Neural crest cell (in vitro differentiated cells): ENCODE measurements at regions not wholly inside any gene's neighbourhood (a gene's known extent, or its start where the extent isn't known, plus 50 kb on each side); places are given as distances from the start of the nearest gene placed in this dataset.
"Not testable (repeated sequence)": the region's sequence is repeated elsewhere in the genome, so short reads cannot be mapped to it uniquely, and the experiment has no call there.

Experiments used
- DNase-seq: peaks from one replicate; pipeline ENCODE4 v3.0.0; 2021; ENCODE audit warnings: low read depth, mixed read lengths, low spot score
- H3K27ac Mint-ChIP-seq: one replicate; pipeline ENCODE4 v1.8.0; 2021; ENCODE audit warnings: mild to moderate bottlenecking, mixed read lengths; ENCODE audit not compliant: unreplicated experiment
- H3K27me3 Mint-ChIP-seq: 2 replicates; pipeline ENCODE4 v1.8.0; 2021; ENCODE audit warnings: low read depth, mild to moderate bottlenecking, mixed read lengths
- H3K36me3 Mint-ChIP-seq: 2 replicates; pipeline ENCODE4 v1.8.0; 2021; ENCODE audit warnings: low read depth, mild to moderate bottlenecking, mixed read lengths
- H3K4me1 Mint-ChIP-seq: 2 replicates; pipeline ENCODE4 v1.8.0; 2021; ENCODE audit warnings: mixed read lengths
- H3K4me3 Mint-ChIP-seq: one replicate; pipeline ENCODE4 v1.8.0; 2021; ENCODE audit warnings: mild to moderate bottlenecking, mixed read lengths
- H3K9me3 Mint-ChIP-seq: 2 replicates; pipeline ENCODE4 v1.8.0; 2021; ENCODE audit warnings: mixed read lengths
- TF ChIP-seq, protein P1 (sequence below): fragments of 200-600 bp; sonication (generic); conservative IDR thresholded peaks from 2 replicates; pipeline ENCODE4 v1.5.0; 2021; ENCODE audit warnings: antibody characterized with exemption, mild to moderate bottlenecking

- H3K36me3 Mint-ChIP-seq = no peaks in the 10 kb centered on the region
- TF ChIP-seq, protein P1, sequence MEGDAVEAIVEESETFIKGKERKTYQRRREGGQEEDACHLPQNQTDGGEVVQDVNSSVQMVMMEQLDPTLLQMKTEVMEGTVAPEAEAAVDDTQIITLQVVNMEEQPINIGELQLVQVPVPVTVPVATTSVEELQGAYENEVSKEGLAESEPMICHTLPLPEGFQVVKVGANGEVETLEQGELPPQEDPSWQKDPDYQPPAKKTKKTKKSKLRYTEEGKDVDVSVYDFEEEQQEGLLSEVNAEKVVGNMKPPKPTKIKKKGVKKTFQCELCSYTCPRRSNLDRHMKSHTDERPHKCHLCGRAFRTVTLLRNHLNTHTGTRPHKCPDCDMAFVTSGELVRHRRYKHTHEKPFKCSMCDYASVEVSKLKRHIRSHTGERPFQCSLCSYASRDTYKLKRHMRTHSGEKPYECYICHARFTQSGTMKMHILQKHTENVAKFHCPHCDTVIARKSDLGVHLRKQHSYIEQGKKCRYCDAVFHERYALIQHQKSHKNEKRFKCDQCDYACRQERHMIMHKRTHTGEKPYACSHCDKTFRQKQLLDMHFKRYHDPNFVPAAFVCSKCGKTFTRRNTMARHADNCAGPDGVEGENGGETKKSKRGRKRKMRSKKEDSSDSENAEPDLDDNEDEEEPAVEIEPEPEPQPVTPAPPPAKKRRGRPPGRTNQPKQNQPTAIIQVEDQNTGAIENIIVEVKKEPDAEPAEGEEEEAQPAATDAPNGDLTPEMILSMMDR = no peak
These were observed 150.4 kb upstream of the SMIM30 start for GRCh38 chr7:113268757-113269156.

DNA sequence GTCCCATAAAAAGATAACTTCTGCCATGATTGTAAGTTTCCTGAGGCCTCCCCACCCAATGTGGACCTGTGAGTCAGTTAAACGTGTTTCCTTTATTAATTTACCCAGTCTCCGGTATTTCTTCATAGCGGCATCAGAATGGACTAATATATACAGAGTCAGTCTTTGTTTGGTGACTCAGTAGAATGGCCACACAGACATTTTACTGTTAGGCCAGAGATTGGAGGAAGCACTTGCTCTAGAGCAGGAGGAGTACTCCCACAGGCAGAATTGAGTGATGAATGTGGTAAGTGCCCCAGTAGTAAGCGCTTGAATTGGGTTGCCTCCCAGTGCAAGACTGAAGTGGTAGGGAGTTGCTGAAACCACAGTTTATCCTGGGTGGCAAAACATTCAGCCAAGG is 149.5 kb upstream of the SMIM30 start:
- TF ChIP-seq, protein P1 = no peak
- H3K27ac Mint-ChIP-seq = no peak overlapping the region
- H3K9me3 Mint-ChIP-seq = peaks cover 5% of the 10 kb centered on the region
- no peaks in the 10 kb centered on the region for H3K4me1 Mint-ChIP-seq
- DNase-seq = no peak
- H3K36me3 Mint-ChIP-seq = no peaks in the 10 kb centered on the region
- H3K27me3 Mint-ChIP-seq = no peaks in the 10 kb centered on the region
- H3K4me3 Mint-ChIP-seq = no peak overlapping the region

More at GRCh38 chr7:113268757-113269156, 150.4 kb upstream of the SMIM30 start:
- Mint-ChIP-seq H3K27ac (no peak overlapping the region), H3K27me3 (no peaks in the 10 kb centered on the region), H3K9me3 (peaks cover 5% of the 10 kb centered on the region), H3K4me3 (no peak overlapping the region), H3K4me1 (no peaks in the 10 kb centered on the region)
- no peak for DNase-seq

DNA sequence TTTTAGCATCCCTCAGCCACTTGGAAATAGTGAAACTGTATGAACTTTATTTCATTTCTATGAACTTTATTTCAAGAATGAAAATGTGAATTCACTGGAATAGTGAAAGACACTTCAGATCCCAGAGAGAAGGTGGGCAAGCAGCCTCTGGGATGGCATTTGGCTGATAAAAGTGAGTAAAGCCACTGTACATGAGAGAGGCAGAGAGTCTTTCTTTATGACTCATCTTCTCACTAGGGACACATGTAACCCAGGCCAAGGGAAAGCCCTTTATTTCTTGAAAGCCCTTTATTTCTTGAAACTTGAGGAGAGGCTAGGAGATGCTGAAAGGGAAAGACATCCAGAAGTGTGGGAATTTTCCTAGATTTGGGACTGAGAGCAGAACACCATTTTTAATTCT is 148.9 kb upstream of the SMIM30 start:
- DNase-seq = no peak
- TF ChIP-seq, protein P1 = no peak
- Mint-ChIP-seq H3K27ac (no peak overlapping the region), H3K4me3 (no peak overlapping the region), H3K36me3 (no peaks in the 10 kb centered on the region), H3K9me3 (peaks cover 5% of the 10 kb centered on the region), H3K27me3 (no peaks in the 10 kb centered on the region), H3K4me1 (no peaks in the 10 kb centered on the region)

GRCh38 chr7:113263749-113264148 is 145.4 kb upstream of the SMIM30 start:
- no peak for DNase-seq
- H3K4me3 Mint-ChIP-seq = no peak overlapping the region
- H3K36me3 Mint-ChIP-seq = no peaks in the 10 kb centered on the region
- H3K9me3 Mint-ChIP-seq = peaks cover 2% of the 10 kb centered on the region
- H3K4me1 Mint-ChIP-seq = no peaks in the 10 kb centered on the region
- no peak overlapping the region for H3K27ac Mint-ChIP-seq
- H3K27me3 Mint-ChIP-seq = no peaks in the 10 kb centered on the region
- TF ChIP-seq, protein P1 = no peak

GRCh38 chr7:113263215-113263742 is 144.9 kb upstream of the SMIM30 start:
- H3K27me3 Mint-ChIP-seq, DNase-seq, H3K4me3 Mint-ChIP-seq: not testable (repeated sequence)

DNA sequence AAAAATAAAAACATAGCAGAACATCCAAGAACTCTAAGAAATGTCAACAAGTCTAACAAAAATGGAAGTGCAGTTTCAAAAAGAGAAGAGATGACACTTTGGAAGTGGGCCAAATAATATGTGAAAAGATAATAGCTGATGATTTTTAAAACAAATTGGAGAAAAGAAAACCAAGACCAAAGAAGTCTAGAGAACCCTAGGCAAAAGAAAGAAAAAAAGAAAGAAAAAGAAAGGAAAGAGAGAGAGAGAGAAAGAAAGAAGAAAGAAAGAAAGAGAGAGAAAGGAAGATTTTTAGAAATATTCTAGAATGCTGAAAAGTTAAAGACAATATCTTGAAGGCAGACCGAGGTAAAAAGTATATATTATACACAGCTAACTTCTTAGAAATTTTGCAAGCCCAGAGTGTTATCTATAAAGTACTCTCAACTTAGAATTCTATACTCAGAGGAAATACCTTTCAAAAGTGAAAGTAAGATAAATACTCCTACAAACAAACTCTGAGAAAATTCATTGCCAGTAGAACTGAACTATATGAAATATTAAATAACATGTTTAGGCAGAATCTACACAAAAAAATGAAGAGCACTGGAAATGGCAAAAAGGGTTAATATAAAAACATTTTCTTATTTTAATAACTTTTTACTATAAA is 138.7 kb upstream of the SMIM30 start:
- TF ChIP-seq, protein P1 = no peak
- Mint-ChIP-seq H3K27ac (no peak overlapping the region), H3K36me3 (no peaks in the 10 kb centered on the region), H3K4me1 (no peaks in the 10 kb centered on the region), H3K9me3 (peaks cover 4% of the 10 kb centered on the region), H3K4me3 (no peak overlapping the region), H3K27me3 (peaks cover 4% of the 10 kb centered on the region)
- no peak for DNase-seq

More at GRCh38 chr7:113263215-113263742, 144.9 kb upstream of the SMIM30 start:
- H3K27ac Mint-ChIP-seq, H3K4me1 Mint-ChIP-seq, H3K9me3 Mint-ChIP-seq, H3K36me3 Mint-ChIP-seq: not testable (repeated sequence)
